GM19438 (cell line): ENCODE measurements at regions not wholly inside any gene's neighbourhood (a gene's known extent, or its start where the extent isn't known, plus 50 kb on each side); places are given as distances from the start of the nearest gene placed in this dataset.

Experiments
- ATAC-seq: cut with Tn5 transposase; IDR thresholded peaks from one replicate; pipeline ENCODE4 v1.9.1; 2021; ENCODE audit warnings: low read depth; ENCODE audit not compliant: unreplicated experiment

- no peak for ATAC-seq
Measured at GRCh38 chr4:152000518-152000917, 239.7 kb upstream of the GATB start.

- no peak for ATAC-seq
Measured at GRCh38 chr4:151998723-151999122, 237.9 kb upstream of the GATB start.

- ATAC-seq = no peak
Measured at GRCh38 chr4:151997461-151997860, 236.7 kb upstream of the GATB start.

GRCh38 chr4:151994429-151994828 is 233.6 kb upstream of the GATB start:
- ATAC-seq = no peak

GRCh38 chr4:151993521-151993920 is 232.7 kb upstream of the GATB start:
- no peak for ATAC-seq

GRCh38 chr4:151992332-151993154 is 231.7 kb upstream of the GATB start:
- no peak for ATAC-seq

GRCh38 chr4:151991884-151992167 is 231.0 kb upstream of the GATB start:
- no peak for ATAC-seq

GRCh38 chr4:151991001-151991883 is 230.4 kb upstream of the GATB start:
- no peak for ATAC-seq

- no peak for ATAC-seq
Measured at GRCh38 chr4:151990201-151990600, 229.4 kb upstream of the GATB start.

- no peak for ATAC-seq
Measured at GRCh38 chr4:151988591-151988990, 227.8 kb upstream of the GATB start.

GRCh38 chr4:151987606-151988005 is 226.8 kb upstream of the GATB start:
- no peak for ATAC-seq

- no peak for ATAC-seq
Measured at GRCh38 chr4:151983854-151984253, 223.0 kb upstream of the GATB start.

GRCh38 chr4:151979819-151980218 is 219.0 kb upstream of the GATB start:
- no peak for ATAC-seq

- ATAC-seq = no peak
Measured at GRCh38 chr4:151968643-151969042, 207.8 kb upstream of the GATB start.

- ATAC-seq = no peak
Measured at GRCh38 chr4:151967074-151967473, 206.3 kb upstream of the GATB start.

GRCh38 chr4:151962138-151962823 is 201.5 kb upstream of the GATB start:
- no peak for ATAC-seq

- ATAC-seq = no peak
Measured at GRCh38 chr4:151961456-151961855, 200.6 kb upstream of the GATB start.

GRCh38 chr4:151960449-151961230 is 199.8 kb upstream of the GATB start:
- ATAC-seq = no peak

- ATAC-seq = no peak
Measured at GRCh38 chr4:151957153-151957552, 196.3 kb upstream of the GATB start.

GRCh38 chr4:151955721-151956380 is 195.0 kb upstream of the GATB start:
- no peak for ATAC-seq
